PC-9 (cell line): ENCODE measurements at regions not wholly inside any gene's neighbourhood (a gene's known extent, or its start where the extent isn't known, plus 50 kb on each side); places are given as distances from the start of the nearest gene placed in this dataset.

Experiments
- EZH2 ChIP-seq: fragments of 200-600 bp; sonication (generic); IDR thresholded peaks from 2 replicates; pipeline ENCODE4 v1.8.0; 2017; ENCODE audit warnings: antibody characterized with exemption, low read depth
- TF ChIP-seq, protein P1 (sequence below): fragments of 200-600 bp; sonication (generic); conservative IDR thresholded peaks from 2 replicates; pipeline ENCODE4 v1.6.1; 2017; ENCODE audit warnings: mixed run types, antibody characterized with exemption, mild to moderate bottlenecking, moderate library complexity

DNA sequence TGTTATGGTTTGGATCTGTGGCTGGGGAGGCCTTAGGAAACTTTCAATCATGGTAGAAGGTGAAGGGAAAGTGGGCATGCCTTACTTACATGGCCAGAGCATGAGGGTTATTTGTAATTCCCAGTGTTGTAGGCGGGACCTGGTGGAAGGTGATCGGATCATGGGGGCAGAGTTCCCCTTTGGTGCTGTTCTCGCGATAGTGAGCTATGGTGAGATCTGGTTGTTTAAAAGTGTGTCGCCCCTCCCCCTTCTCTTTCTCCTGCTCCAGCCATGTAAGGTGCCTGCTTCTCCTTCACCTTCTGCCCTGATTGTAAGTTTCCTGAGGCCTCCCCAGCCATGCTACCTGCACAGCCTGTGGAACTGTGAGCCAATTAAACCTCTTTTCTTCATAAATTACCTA is 145.8 kb downstream of the TFAP2C start:
- TF ChIP-seq, protein P1, sequence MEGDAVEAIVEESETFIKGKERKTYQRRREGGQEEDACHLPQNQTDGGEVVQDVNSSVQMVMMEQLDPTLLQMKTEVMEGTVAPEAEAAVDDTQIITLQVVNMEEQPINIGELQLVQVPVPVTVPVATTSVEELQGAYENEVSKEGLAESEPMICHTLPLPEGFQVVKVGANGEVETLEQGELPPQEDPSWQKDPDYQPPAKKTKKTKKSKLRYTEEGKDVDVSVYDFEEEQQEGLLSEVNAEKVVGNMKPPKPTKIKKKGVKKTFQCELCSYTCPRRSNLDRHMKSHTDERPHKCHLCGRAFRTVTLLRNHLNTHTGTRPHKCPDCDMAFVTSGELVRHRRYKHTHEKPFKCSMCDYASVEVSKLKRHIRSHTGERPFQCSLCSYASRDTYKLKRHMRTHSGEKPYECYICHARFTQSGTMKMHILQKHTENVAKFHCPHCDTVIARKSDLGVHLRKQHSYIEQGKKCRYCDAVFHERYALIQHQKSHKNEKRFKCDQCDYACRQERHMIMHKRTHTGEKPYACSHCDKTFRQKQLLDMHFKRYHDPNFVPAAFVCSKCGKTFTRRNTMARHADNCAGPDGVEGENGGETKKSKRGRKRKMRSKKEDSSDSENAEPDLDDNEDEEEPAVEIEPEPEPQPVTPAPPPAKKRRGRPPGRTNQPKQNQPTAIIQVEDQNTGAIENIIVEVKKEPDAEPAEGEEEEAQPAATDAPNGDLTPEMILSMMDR, result no peak
- no peak for TF ChIP-seq EZH2
